Vagina (tissue), 2 donors: ENCODE measurements at regions not wholly inside any gene's neighbourhood (a gene's known extent, or its start where the extent isn't known, plus 50 kb on each side); places are given as distances from the start of the nearest gene placed in this dataset.

Source experiments
- POLR2A ChIP-seq, 2 donors: fragments of 450-650 bp; IDR thresholded peaks; one replicate each; pipeline ENCODE4 v1.6.1; 2017; ENCODE audit warnings: antibody characterized with exemption in 2 of 2, mild to moderate bottlenecking in 2 of 2, moderate library complexity in 2 of 2
- TF ChIP-seq, protein P1 (sequence below), 3 experiments: fragments of 450-650 bp in 2 of 3; fragments of 200-600 bp in 1 of 3; sonication (generic) in 1 of 3; IDR thresholded peaks; one replicate each; pipeline ENCODE4 v1.5.1; 2017 to 2019; ENCODE audit warnings: antibody characterized with exemption in 3 of 3, mild to moderate bottlenecking in 2 of 3, moderate library complexity in 2 of 3

DNA sequence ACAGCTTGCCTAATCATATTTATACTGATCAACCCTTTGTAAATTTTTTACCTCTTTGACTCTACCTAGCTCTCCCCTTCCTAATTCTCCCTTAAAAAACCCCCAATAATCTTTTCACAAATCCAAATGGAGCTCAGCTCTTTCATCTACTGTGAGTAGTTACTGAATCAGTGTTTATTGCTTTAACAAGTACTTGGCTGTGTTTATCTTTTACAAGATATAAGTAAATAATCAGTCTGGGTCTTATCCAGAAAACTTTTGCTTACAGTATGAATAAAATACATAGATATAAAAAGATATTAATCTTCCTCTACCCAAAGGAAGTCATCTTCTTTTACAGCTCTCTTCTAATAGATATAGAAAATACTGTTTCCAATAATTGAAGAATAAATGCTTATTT lies 366.4 kb downstream of the RAP2B start:
- TF ChIP-seq POLR2A (IDR thresholded peaks at IDR 0.05), result no peak
- TF ChIP-seq, protein P1, sequence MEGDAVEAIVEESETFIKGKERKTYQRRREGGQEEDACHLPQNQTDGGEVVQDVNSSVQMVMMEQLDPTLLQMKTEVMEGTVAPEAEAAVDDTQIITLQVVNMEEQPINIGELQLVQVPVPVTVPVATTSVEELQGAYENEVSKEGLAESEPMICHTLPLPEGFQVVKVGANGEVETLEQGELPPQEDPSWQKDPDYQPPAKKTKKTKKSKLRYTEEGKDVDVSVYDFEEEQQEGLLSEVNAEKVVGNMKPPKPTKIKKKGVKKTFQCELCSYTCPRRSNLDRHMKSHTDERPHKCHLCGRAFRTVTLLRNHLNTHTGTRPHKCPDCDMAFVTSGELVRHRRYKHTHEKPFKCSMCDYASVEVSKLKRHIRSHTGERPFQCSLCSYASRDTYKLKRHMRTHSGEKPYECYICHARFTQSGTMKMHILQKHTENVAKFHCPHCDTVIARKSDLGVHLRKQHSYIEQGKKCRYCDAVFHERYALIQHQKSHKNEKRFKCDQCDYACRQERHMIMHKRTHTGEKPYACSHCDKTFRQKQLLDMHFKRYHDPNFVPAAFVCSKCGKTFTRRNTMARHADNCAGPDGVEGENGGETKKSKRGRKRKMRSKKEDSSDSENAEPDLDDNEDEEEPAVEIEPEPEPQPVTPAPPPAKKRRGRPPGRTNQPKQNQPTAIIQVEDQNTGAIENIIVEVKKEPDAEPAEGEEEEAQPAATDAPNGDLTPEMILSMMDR (IDR thresholded peaks at IDR 0.05), result no peak
